ENCODE measurements at regions not wholly inside any gene's neighbourhood (a gene's known extent, or its start where the extent isn't known, plus 50 kb on each side); places are given as distances from the start of the nearest gene placed in this dataset.

DNA sequence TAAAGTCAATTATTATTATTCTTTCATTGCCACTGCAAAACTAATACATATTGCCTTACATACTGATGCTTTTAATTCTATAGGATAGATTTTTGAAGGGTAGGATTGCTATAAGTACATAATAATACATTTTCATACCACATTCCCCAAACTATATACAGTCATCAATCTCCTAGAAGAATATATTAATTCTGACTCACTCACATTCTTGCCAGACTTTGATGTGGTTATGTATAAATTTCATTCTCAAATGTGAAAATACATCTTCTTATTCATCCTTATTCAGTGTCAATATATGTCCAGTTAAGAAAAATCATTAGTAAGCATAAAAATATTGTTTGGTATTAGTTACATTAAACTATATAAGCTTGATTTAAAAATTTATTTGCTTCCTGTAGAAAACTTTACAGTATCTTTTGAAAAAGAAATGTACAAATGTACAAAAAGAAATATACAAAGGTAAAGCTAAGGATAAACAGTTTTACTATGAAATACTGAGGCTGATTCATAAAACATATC lies 458.8 kb upstream of the CNTN5 start:
- no peak for DNase-seq (ENCODE audit: low spot score)

- no peak for DNase-seq (ENCODE audit: low spot score)
Observed at GRCh38 chr11:98564233-98564632, 456.5 kb upstream of the CNTN5 start.

DNA sequence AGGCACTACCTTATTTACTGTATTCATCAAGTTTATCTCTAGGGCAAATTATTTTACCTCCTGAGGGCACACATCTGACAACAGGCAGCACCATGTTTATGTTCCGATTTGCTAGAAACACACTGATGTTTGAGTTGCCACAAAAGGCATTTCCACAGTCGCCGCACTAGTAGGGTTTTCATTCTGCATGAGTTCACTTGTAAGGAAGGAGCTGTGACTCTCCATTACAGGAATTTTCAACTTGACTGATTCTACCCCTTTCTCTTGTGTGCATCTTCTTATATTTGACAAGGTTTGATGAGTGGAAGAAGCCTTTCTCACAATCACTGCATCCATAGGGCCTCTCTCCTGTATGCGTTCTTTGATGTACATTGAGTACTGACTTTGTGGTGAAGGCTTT lies 455.9 kb upstream of the CNTN5 start:
- DNase-seq (ENCODE audit: low spot score) = no peak

GRCh38 chr11:98565311-98565710 lies 455.4 kb upstream of the CNTN5 start:
- DNase-seq (ENCODE audit: low spot score) = no peak

DNA sequence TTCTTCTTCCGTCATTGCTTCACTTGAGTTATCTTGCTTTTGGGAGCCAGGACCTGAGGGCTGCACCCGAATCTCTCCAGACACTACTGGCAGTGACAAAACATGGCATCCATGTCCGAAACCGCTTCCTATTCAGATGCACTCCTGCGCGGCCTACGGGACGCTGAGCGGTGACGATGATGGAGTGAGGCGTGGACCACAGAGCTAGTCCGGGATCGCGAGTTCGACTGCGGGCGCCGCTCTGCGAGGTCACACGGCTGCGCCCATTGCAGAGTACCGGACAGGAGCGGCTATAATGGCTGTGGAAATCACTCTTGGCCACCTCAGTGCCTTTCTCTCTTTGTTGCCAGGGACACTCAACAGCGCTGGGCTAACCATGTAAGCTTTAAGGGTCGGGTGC lies 453.8 kb upstream of the CNTN5 start:
- DNase-seq (ENCODE audit: low spot score) = no peak

DNA sequence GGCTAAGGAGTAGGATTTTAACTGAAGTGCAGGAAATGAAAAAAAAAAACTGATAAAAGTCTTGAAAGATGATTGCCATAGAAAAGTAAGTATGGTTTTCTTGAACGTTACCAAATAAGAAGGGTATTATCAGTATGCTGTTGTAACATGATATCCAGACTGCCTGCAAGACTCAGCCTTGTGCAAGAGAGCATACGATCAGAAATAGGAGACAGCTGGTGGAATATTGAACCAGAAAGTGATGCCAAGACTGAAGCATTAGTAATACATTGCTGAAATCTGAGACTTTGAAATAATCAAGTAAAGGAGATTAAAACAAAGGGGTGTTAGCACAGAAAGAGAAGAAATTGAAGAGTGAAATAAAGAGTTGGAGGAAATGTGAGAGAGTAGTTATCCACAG lies 452.7 kb upstream of the CNTN5 start:
- DNase-seq (ENCODE audit: low spot score) = no peak

DNA sequence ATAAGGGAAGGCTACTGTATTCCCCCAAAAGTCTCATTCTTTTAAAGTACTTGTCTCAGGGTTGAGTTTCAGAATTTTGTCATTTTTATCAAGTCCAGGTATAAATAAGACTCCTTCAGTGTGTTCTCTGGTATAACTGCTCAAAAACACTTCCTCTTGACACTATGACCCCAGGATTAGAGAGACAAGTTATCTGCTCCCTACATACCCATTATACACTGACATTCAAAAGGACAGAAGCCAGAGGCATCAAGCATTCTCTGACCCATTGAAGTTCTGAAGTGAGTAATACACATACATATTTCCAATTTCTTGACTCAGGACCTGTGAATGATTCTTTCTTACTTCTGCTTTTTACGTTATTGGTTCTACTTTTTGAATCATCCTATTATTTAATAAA lies 447.8 kb upstream of the CNTN5 start:
- DNase-seq (ENCODE audit: low spot score) = no peak

DNA sequence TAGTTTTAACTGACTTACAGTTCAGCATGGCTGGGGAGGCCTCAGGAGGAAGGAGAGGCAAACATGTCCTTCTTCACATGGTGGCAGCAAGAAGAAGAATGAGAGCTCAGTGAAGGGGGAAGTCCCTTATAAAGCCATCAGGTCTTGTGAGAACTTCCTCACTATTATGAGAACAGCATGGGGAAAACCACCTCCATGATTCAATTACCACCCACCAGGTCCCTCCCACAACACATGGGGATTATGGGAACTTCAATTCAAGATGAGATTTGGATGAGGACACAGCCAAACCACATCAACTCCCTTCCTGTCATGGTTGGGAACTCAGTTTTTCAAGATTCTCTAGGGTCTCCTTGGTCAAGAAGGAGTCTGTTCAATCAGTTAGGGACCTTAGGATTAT lies 432.9 kb upstream of the CNTN5 start:
- no peak for DNase-seq (ENCODE audit: low spot score)

DNA sequence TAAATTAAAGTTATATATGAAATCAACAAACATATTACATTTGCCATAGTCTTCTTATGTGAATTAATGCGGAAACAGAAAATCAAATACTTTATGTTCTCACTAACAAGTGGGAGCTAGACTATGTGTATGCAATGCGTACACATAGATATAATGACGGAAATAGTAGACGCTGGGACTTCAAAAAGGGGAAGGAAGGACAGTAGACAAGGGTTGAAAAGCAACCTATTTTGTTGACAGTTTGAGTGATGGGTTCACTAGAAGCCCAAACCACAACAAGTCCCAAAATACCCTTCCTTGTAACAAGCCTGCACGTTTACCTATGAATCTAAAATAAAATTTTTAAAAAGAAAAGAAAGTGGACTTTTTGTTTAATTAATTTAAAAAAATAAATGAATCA lies 430.8 kb upstream of the CNTN5 start:
- no peak for DNase-seq (ENCODE audit: low spot score)

DNA sequence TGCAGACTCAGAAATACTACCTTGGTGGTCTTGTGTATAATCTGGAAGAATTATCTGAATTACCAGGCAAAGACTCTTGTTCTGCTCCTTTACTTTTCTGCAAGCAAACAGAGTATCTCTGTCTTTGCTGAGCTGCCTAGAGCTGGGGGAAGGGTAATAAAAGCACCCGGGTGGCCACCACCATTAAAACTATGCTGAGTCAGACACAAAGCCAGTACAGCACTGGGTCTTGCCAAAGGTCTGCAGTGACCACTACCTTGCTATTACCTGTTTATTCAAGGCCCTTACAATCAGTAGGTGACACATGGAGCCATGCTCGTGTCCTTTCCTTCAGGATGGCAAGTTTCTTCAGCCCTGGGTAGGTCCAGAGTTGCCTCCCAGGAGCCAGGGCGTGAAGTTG lies 420.6 kb upstream of the CNTN5 start:
- no peak for DNase-seq (ENCODE audit: low spot score)

DNA sequence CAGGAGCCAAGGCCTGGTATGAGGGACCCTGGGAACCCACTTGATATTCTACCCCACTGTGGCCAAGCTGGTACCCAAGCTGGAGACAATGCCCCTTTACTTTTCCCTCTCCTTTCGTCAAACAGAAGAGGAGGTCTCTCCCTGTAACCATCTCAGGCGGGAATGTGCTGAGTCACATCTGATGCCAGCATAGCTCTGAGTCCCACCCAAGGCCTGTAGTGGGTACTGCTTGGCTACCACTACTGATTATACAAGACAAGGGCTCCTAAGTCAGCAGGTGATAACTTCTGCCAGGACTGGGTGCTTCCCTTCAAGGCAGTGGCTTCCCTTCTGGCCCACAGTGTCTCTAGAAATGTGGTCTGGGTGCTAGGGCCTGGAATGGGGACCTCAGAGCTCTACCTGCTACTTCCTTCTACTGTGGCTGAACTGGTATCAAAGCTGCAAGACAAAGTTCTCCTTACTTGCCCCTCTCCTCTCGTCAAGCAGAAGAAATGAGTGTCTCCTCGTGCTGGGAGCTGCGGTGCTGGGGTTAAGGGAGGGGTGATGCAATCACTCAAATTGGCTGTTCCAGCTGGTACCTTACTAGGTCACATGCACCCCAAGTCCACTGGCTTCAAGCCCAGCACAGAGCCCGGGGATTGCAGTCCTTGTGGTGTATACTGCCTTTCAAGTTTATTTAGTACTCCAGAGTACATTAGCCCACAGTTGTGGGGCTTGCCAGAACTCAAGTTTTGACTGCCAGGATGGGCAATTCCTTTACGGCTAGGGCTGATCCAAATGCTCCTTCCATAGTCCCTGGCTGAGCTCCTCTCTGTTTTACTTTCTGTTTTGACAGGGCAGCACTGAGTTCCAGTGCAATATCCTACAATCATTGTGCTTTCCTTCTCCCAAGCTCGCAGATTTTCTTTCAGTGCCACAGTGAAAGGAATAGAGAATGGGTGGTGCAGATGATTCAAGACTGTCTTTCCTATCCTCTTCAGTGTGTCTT lies 419.7 kb upstream of the CNTN5 start:
- no peak for DNase-seq (ENCODE audit: low spot score)

DNA sequence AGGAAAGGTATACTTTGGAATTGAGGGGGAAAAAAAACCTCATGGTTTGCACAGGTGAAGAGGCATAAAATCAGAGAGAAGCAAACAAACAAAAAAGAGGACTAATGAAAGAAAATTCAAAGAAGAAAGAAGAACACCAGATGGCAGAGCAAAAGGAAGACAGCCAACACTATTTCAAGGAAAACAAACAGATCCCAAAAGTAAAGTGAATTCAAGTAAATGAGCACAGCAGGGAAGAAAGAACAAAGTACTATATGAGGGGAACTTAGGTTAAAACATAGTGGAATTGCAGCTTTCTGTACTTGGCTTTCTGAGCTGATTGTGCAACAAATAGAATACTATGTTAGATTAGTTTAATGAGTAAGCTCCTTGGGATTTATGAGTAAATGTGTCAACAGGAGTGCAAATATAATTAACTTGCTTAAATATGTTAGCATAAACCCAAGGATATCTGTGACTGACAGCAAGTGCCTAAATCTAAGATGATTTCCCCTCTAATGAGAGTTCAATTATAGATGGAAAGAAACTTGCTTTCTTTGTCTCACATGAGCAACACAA lies 404.6 kb upstream of the CNTN5 start:
- DNase-seq (ENCODE audit: low spot score) = no peak

DNA sequence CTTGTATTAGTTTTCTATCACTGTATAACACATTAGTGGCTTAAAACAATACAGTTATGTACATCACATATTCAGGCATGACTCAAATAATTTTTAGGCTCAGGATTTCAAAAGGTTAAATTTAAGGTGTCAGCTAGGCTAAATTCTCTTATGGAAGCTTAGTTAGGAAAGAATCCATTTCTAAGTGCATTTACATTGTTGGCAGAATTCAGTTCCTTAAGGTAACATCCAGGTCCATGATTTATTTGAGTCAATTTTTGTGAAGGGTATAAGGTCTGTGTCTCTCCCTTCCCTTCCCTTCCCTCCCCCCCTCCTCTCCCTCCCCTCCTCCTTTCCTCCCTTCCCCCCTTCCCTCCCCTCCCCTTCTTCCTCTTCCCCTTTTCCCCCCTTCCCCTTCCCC lies 399.0 kb upstream of the CNTN5 start:
- DNase-seq (ENCODE audit: low spot score) = no peak

DNA sequence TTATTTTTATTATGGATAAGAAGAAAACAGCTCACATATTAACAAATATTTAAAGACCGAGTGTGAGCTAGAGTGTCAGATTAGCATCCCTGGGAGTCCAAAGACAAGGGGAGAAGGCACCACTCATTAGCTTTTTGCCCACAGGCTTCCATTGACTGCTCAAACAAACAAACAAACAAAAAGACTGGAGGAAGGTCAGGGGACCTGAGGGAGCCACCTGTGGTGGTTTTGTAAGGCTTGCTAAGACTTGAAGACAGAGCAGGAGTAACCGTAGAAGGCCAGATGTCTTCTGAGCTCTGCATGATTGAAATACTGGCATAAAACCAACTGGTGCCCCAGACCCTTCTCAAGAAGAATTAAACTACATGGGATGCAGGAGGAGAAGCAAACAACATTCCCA lies 395.2 kb upstream of the CNTN5 start:
- DNase-seq (ENCODE audit: low spot score) = no peak

DNA sequence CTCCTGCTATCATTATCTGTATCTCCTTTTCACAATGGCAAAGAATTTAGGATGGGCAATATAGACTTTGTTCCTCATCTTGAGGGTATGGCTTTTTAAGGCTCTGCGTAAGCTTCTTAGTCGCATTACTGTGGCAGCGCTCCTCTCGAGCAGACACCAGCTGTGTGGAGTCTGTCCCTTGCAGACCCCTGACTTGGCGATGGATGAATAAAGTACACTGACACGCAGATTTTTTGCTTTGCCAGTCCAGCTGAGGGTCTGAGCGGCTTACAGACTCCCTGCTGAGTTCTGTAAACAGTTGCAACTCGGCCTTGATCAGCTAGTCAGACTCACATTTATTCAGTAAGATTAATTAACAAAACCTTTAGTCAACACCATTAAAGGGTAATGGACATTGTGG lies 390.0 kb upstream of the CNTN5 start:
- no peak for DNase-seq (ENCODE audit: low spot score)

DNA sequence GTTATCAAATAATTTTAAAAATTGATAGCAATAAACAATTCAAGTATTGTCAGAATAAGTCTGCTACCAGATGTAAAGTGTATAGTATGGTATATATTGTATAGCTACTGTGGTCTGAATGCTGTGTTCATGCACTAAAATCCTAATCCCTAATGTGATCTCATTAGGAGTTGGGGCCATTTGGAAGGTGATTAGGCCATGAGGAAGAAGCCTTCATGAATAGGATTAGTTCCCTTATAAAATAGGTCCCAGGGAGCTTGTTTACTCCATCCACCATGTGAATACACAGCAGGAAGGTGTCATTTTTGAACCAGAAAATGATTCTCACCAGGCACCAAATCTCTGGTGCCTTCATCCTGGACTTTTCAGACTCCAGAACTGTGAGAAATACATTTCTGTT lies 363.0 kb upstream of the CNTN5 start:
- no peak for DNase-seq (ENCODE audit: low spot score)

GRCh38 chr11:98659431-98659830 lies 361.3 kb upstream of the CNTN5 start:
- no peak for DNase-seq (ENCODE audit: low spot score)

GRCh38 chr11:98674390-98674789 lies 346.4 kb upstream of the CNTN5 start:
- no peak for DNase-seq (ENCODE audit: low spot score)

DNA sequence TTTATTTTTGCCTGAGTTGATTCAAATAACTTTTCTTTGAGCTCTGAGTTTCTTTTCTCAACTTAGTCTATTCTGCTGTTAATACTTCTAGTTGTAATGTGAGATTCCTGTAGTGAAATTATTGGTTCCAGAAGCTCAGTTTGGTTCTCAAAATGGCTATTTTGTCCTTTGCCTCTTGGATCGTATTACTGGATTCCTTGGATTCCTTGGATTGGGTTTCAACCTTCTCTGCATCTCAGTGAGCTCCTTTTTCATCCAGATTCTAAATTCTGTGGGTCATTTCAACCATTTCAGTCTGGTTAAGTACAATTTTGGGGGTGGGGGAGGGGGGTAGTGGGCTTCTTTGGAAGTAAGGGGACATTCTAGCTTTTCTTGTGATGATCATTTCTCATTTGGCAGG lies 341.1 kb upstream of the CNTN5 start:
- no peak for DNase-seq (ENCODE audit: low spot score)

GRCh38 chr11:98701541-98701940 lies 319.2 kb upstream of the CNTN5 start:
- no peak for DNase-seq (ENCODE audit: low spot score)

DNA sequence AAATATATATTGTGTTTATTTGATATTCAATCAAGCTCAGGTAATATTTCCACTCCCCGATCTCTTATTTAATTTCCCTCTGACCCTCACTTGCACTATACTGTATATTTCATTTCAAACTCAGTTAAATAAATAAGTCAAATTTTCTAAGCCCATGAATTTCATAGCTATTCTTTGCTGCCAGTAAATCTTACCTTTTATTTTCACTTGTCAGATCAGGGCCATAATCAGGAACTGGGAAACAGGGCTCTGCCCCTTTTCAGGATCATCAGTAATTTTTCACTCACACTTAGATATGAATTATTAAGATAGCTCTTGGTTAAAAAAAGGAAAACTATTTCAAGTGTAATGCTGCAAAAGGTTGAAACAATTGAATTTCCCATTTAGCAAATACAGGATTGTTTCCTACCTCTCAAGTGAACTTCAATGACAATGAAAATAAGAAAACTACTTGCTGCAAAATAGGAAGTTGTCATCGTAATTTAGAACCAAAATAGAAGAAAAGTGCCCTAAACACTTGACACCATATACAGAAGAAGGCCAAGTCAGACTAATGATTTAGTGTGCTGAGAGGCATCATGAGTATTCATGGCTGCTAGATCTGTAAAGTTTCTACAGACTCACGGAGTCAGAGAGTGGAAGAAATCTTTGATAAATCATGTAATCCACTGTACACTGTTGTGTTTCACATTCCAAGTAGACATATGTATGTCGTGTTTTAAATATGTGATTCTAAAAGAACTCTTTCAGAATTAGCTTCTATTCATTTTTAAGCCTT lies 316.8 kb upstream of the CNTN5 start:
- DNase-seq (ENCODE audit: low spot score) = no peak

GRCh38 chr11:98710026-98710425 lies 310.7 kb upstream of the CNTN5 start:
- DNase-seq (ENCODE audit: low spot score) = no peak

DNA sequence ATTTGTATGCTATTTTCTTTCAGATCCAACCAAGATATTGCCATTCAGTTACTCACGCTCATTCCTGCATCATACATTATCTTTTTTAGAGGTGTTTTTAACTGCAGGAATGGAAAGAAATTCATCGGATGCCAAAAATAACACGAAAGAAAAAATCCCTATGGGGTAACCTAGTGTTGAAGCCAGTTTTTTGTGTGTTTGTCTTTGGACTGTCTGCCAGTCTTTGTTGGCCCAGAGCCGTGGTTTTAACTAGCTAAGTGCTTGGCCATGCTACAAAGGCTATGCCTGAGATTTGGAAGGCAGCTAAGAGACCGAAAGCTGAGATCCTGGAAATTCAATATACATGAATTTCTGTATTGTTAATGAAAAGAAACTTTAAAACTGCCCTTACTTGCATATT lies 309.8 kb upstream of the CNTN5 start:
- DNase-seq (ENCODE audit: low spot score) = no peak
